PC-3 (cell line): ENCODE measurements at regions not wholly inside any gene's neighbourhood (a gene's known extent, or its start where the extent isn't known, plus 50 kb on each side); places are given as distances from the start of the nearest gene placed in this dataset.

Experiments
- EZH2 ChIP-seq: fragments of 300-600 bp; sonication (generic); IDR thresholded peaks from one replicate; pipeline ENCODE4 v1.6.1; 2017; ENCODE audit warnings: antibody characterized with exemption, mild to moderate bottlenecking, low read length; ENCODE audit not compliant: unreplicated experiment
- TF ChIP-seq, protein P1 (sequence below): fragments of 300-600 bp; sonication (generic); conservative IDR thresholded peaks from 2 replicates; pipeline ENCODE4 v1.5.1; 2017; ENCODE audit warnings: antibody characterized with exemption, low read depth, mild to moderate bottlenecking, low read length

- TF ChIP-seq, protein P1, sequence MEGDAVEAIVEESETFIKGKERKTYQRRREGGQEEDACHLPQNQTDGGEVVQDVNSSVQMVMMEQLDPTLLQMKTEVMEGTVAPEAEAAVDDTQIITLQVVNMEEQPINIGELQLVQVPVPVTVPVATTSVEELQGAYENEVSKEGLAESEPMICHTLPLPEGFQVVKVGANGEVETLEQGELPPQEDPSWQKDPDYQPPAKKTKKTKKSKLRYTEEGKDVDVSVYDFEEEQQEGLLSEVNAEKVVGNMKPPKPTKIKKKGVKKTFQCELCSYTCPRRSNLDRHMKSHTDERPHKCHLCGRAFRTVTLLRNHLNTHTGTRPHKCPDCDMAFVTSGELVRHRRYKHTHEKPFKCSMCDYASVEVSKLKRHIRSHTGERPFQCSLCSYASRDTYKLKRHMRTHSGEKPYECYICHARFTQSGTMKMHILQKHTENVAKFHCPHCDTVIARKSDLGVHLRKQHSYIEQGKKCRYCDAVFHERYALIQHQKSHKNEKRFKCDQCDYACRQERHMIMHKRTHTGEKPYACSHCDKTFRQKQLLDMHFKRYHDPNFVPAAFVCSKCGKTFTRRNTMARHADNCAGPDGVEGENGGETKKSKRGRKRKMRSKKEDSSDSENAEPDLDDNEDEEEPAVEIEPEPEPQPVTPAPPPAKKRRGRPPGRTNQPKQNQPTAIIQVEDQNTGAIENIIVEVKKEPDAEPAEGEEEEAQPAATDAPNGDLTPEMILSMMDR = no peak
- TF ChIP-seq EZH2 = no peak
These were observed 311.9 kb upstream of the PLD5 start for GRCh38 chr1:242836423-242836822.
